Peyer's patch (tissue), 4 donors: ENCODE measurements at regions not wholly inside any gene's neighbourhood (a gene's known extent, or its start where the extent isn't known, plus 50 kb on each side); places are given as distances from the start of the nearest gene placed in this dataset.

Experiments
- POLR2A ChIP-seq, 2 donors: fragments of 450-650 bp; IDR thresholded peaks; one replicate each; pipeline ENCODE4 v1.5.1; 2017; ENCODE audit warnings: antibody characterized with exemption in 2 of 2, mild to moderate bottlenecking in 2 of 2, moderate library complexity in 2 of 2
- TF ChIP-seq, protein P1 (sequence below), 6 experiments: fragments of 450-650 bp in 4 of 6; fragments of 200-600 bp in 2 of 6; sonication (generic) in 1 of 6; IDR thresholded peaks; one replicate each; pipeline ENCODE4 v1.5.1; 2017 to 2019; ENCODE audit warnings: antibody characterized with exemption in 6 of 6, mild to moderate bottlenecking in 3 of 6, moderate library complexity in 1 of 6

DNA sequence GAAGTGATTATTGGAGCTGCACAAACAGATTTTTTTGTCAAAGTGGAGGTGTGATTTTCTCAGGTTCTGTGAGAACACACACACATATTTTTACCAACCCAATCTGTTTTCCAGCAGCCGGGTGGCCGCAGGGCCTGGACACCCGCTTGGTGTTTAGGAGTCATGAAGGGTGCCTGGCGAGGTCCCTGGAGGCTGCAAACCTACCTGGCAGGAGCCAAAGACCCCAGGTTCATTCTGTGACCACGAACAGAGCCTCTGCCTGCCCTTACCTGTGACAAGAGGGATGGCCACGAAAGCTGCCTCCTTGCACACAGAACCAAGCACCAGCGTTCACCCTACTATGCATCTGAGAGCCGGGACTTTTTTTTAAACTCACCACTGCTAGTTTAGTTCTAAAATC, 64.3 kb upstream of the ID2 start:
- TF ChIP-seq, protein P1, sequence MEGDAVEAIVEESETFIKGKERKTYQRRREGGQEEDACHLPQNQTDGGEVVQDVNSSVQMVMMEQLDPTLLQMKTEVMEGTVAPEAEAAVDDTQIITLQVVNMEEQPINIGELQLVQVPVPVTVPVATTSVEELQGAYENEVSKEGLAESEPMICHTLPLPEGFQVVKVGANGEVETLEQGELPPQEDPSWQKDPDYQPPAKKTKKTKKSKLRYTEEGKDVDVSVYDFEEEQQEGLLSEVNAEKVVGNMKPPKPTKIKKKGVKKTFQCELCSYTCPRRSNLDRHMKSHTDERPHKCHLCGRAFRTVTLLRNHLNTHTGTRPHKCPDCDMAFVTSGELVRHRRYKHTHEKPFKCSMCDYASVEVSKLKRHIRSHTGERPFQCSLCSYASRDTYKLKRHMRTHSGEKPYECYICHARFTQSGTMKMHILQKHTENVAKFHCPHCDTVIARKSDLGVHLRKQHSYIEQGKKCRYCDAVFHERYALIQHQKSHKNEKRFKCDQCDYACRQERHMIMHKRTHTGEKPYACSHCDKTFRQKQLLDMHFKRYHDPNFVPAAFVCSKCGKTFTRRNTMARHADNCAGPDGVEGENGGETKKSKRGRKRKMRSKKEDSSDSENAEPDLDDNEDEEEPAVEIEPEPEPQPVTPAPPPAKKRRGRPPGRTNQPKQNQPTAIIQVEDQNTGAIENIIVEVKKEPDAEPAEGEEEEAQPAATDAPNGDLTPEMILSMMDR (IDR thresholded peaks at IDR 0.05) = no peak
- no peak for TF ChIP-seq POLR2A (IDR thresholded peaks at IDR 0.05)
